NB4 (cell line): ENCODE measurements at regions not wholly inside any gene's neighbourhood (a gene's known extent, or its start where the extent isn't known, plus 50 kb on each side); places are given as distances from the start of the nearest gene placed in this dataset.
A peak's percentile ranks its signal among the peaks of the same experiment; 100 is the strongest.

ENCODE experiments used
- DNase-seq: peaks from one replicate; pipeline ENCODE4 v3.0.0; 2010; ENCODE audit warnings: low read depth
- H3K4me3 ChIP-seq: one replicate; pipeline ENCODE4 v1.5.1; 2011; ENCODE audit warnings: mild to moderate bottlenecking, low read depth, low read length, moderate library complexity
- CTCF ChIP-seq: IDR thresholded peaks from one replicate; pipeline ENCODE4 v1.5.1; 2012; ENCODE audit warnings: low read depth, low read length
- MAX ChIP-seq: IDR thresholded peaks from 2 replicates; pipeline ENCODE4 v1.6.1; 2011; ENCODE audit warnings: low read depth, low read length
- MYC ChIP-seq: IDR thresholded peaks from 2 replicates; pipeline ENCODE4 v1.6.1; 2011; ENCODE audit warnings: low read depth, low read length
- POLR2A ChIP-seq: IDR thresholded peaks from 2 replicates; pipeline ENCODE4 v1.6.1; 2011; ENCODE audit warnings: mild to moderate bottlenecking; ENCODE audit not compliant: insufficient read length; ENCODE audit errors: extremely low read depth

- DNase-seq: no peak
- TF ChIP-seq MYC: no peak
- TF ChIP-seq MAX: no peak
- no peak for TF ChIP-seq POLR2A
- no peak for TF ChIP-seq CTCF
- H3K4me3 ChIP-seq: no peak overlapping the region
Measured at GRCh38 chr4:62533573-62533972, 1333.4 kb downstream of the ADGRL3 start.

- peak; percentile 1 for DNase-seq
- TF ChIP-seq CTCF (no peak), MAX (no peak), MYC (no peak), POLR2A (no peak)
Measured at GRCh38 chr4:62531731-62532130, 1331.6 kb downstream of the ADGRL3 start.

GRCh38 chr4:62531264-62531663 lies 1331.1 kb downstream of the ADGRL3 start:
- no peak overlapping the region for H3K4me3 ChIP-seq
- TF ChIP-seq MAX (no peak), CTCF (no peak), MYC (no peak), POLR2A (no peak)
- no peak for DNase-seq

More at GRCh38 chr4:62531731-62532130, 1331.6 kb downstream of the ADGRL3 start:
- no peak overlapping the region for H3K4me3 ChIP-seq

- no peak overlapping the region for H3K4me3 ChIP-seq
- no peak for TF ChIP-seq MYC
- TF ChIP-seq MAX: no peak
- no peak for TF ChIP-seq POLR2A
- TF ChIP-seq CTCF: no peak
- DNase-seq: no peak
Measured at GRCh38 chr4:62528874-62529273, 1328.7 kb downstream of the ADGRL3 start.

- H3K4me3 ChIP-seq: no peak overlapping the region
- DNase-seq: no peak
- TF ChIP-seq POLR2A (no peak), MYC (no peak), MAX (no peak), CTCF (no peak)
Measured at GRCh38 chr4:62526671-62527070, 1326.5 kb downstream of the ADGRL3 start.

- TF ChIP-seq MYC (no peak), MAX (no peak), POLR2A (no peak), CTCF (no peak)
- DNase-seq: no peak
- no peak overlapping the region for H3K4me3 ChIP-seq
Measured at GRCh38 chr4:62523256-62523655, 1323.1 kb downstream of the ADGRL3 start.
